SK-N-SH (cell line): ENCODE measurements at regions not wholly inside any gene's neighbourhood (a gene's known extent, or its start where the extent isn't known, plus 50 kb on each side); places are given as distances from the start of the nearest gene placed in this dataset.

Experiments
- CTCF ChIA-PET: fragments of 300-600, 350-600 bp; formaldehyde crosslinking; extraction: SDS; loops from one replicate; lab custom pipeline; 2021; lab: Yijun Ruan, JAX
- POLR2A ChIA-PET: fragments of 350-600 bp; sonication (Branson Sonifier 250); formaldehyde crosslinking; extraction: SDS; loops from one replicate; lab custom pipeline; 2020; ENCODE audit warnings: antibody characterized with exemption, inconsistent platforms; lab: Yijun Ruan, JAX
- DNase-seq: peaks from one replicate; pipeline ENCODE4 v3.0.0; 2012
- H2AFZ ChIP-seq: fragments of 200-600 bp; sonication (generic); 2 replicates; pipeline ENCODE4 v1.8.1; 2016; ENCODE audit warnings: antibody characterized with exemption, mild to moderate bottlenecking, low read depth
- H3F3A ChIP-seq: fragments of 200-600 bp; sonication (generic); replicated peaks from 2 replicates; pipeline ENCODE3; 2016; ENCODE audit warnings: antibody characterized with exemption, mild to moderate bottlenecking; ENCODE audit not compliant: insufficient read depth
- H3K27ac ChIP-seq, 2 experiments: fragments of 200-500 bp in 1 of 2; fragments of 200-600 bp in 1 of 2; sonication (Bioruptor generic) in 1 of 2; sonication (generic), shearing (Covaris generic) in 1 of 2; 2 replicates each; pipeline versions ENCODE4 v1.5.1 to v1.6.1; 2014 to 2016; ENCODE audit warnings: low read depth in 2 of 2, inconsistent platforms in 1 of 2, low read length in 1 of 2, mild to moderate bottlenecking in 1 of 2, mixed read lengths in 1 of 2
- H3K27me3 ChIP-seq: fragments of 200-600 bp; sonication (generic), shearing (Covaris generic); 2 replicates; pipeline ENCODE4 v1.6.1; 2016; ENCODE audit warnings: mixed run types; ENCODE audit not compliant: insufficient read depth
- H3K36me3 ChIP-seq, 2 experiments: fragments of 200-500 bp in 1 of 2; fragments of 200-600 bp in 1 of 2; sonication (Bioruptor generic) in 1 of 2; sonication (generic) in 1 of 2; replicated peaks in 1 of 2; 2 replicates each; pipeline versions ENCODE3 to v1.5.1; 2014 to 2016; ENCODE audit warnings: low read length in 1 of 2, mild to moderate bottlenecking in 1 of 2; ENCODE audit not compliant: insufficient read depth in 2 of 2, control insufficient read depth in 1 of 2
- H3K4me1 ChIP-seq, 2 experiments: fragments of 200-500 bp in 1 of 2; fragments of 200-600 bp in 1 of 2; sonication (Bioruptor generic) in 1 of 2; sonication (generic), shearing (Covaris generic) in 1 of 2; 2 replicates each; pipeline versions ENCODE4 v1.5.1 to v1.6.1; 2014 to 2016; ENCODE audit warnings: low read depth in 1 of 2, low read length in 1 of 2, mixed run types in 1 of 2; ENCODE audit not compliant: insufficient read depth in 2 of 2, control insufficient read depth in 1 of 2
- H3K4me2 ChIP-seq: fragments of 200-600 bp; sonication (generic), shearing (Covaris generic); 2 replicates; pipeline ENCODE4 v1.6.1; 2017; ENCODE audit warnings: mixed run types
- H3K4me3 ChIP-seq, 2 experiments: fragments of 200-500 bp in 1 of 2; fragments of 200-600 bp in 1 of 2; sonication (Bioruptor generic) in 1 of 2; sonication (generic), shearing (Covaris generic) in 1 of 2; 2 replicates each; pipeline versions ENCODE4 v1.5.1 to v1.8.1; 2014 to 2016; ENCODE audit warnings: low read depth in 2 of 2, inconsistent platforms in 1 of 2, low read length in 1 of 2, mild to moderate bottlenecking in 1 of 2, mixed read lengths in 1 of 2, moderate library complexity in 1 of 2
- H3K79me2 ChIP-seq: fragments of 200-600 bp; sonication (generic); 2 replicates; pipeline ENCODE4 v1.8.1; 2017; ENCODE audit warnings: mild to moderate bottlenecking; ENCODE audit not compliant: insufficient read depth
- H3K9ac ChIP-seq: fragments of 200-600 bp; sonication (generic); 2 replicates; pipeline ENCODE4 v1.6.1; 2017; ENCODE audit warnings: mixed run types
- H3K9me2 ChIP-seq: fragments of 200-600 bp; sonication (generic); 2 replicates; pipeline ENCODE4 v1.6.1; 2017; ENCODE audit warnings: mixed run types
- H3K9me3 ChIP-seq: fragments of 200-600 bp; sonication (generic); 2 replicates; pipeline ENCODE4 v1.6.1; 2017; ENCODE audit warnings: mixed run types, mild to moderate bottlenecking, moderate library complexity
- H4K20me1 ChIP-seq: fragments of 200-600 bp; sonication (generic); 2 replicates; pipeline ENCODE4 v1.6.1; 2017; ENCODE audit warnings: mild to moderate bottlenecking, mixed run types; ENCODE audit not compliant: insufficient read depth
- CHD2 ChIP-seq: fragments of 150-350 bp; IDR thresholded peaks from 2 replicates; pipeline ENCODE4 v1.6.1; 2018; ENCODE audit warnings: low read length; ENCODE audit not compliant: partially characterized antibody
- CTCF ChIP-seq: fragments of 200-600 bp; sonication (generic); IDR thresholded peaks from 2 replicates; pipeline ENCODE4 v1.6.1; 2017; ENCODE audit warnings: antibody characterized with exemption, mild to moderate bottlenecking, moderate library complexity
- GABPA ChIP-seq: IDR thresholded peaks from 2 replicates; pipeline ENCODE4 v1.4.0; 2012; ENCODE audit warnings: low read depth, mild to moderate bottlenecking
- IRF3 ChIP-seq: fragments of 150-350 bp; IDR thresholded peaks from 2 replicates; pipeline ENCODE4 v1.6.1; 2016; ENCODE audit warnings: mild to moderate bottlenecking, low read depth, low read length
- JUND ChIP-seq: IDR thresholded peaks from 2 replicates; pipeline ENCODE4 v1.4.0; 2012
- NFIC ChIP-seq: IDR thresholded peaks from 2 replicates; pipeline ENCODE4 v1.4.0; 2012; ENCODE audit warnings: borderline replicate concordance
- POLR2AphosphoS5 ChIP-seq: IDR thresholded peaks from 2 replicates; pipeline ENCODE4 v1.6.1; 2012; ENCODE audit warnings: low read depth, low read length
- RAD21 ChIP-seq: IDR thresholded peaks from 2 replicates; pipeline ENCODE4 v1.6.1; 2012; ENCODE audit warnings: mild to moderate bottlenecking, low read length
- REST ChIP-seq: IDR thresholded peaks from 2 replicates; pipeline ENCODE4 v1.6.1; 2012; ENCODE audit warnings: mild to moderate bottlenecking, low read depth, low read length, moderate library complexity
- RXRA ChIP-seq: IDR thresholded peaks from 2 replicates; pipeline ENCODE4 v1.4.0; 2012; ENCODE audit warnings: low read depth, mild to moderate bottlenecking, borderline replicate concordance
- USF2 ChIP-seq: fragments of 150-350 bp; IDR thresholded peaks from 2 replicates; pipeline ENCODE4 v1.6.1; 2017; ENCODE audit warnings: antibody characterized with exemption, low read length, low read depth, borderline replicate concordance
- YY1 ChIP-seq: IDR thresholded peaks from 2 replicates; pipeline ENCODE4 v1.4.0; 2012; ENCODE audit warnings: low read depth, mild to moderate bottlenecking
- WGBS: methylation state at CpG from one replicate; pipeline ENCODE4 v1.1.6; 2017; ENCODE audit warnings: low lambda C conversion rate; 5-methylcytosine and 5-hydroxymethylcytosine counted together

- no peaks in the 10 kb centered on the region for H3K79me2 ChIP-seq
- H3K4me3 ChIP-seq = no peak overlapping the region
- ChIA-PET POLR2A (no interaction called here), CTCF (no interaction called here)
- WGBS = 62% methylated on average over 1 of the region's 1 CpG
- no peak for TF ChIP-seq IRF3
- no peak for TF ChIP-seq CTCF
- no peak for TF ChIP-seq REST
- no peak for TF ChIP-seq POLR2AphosphoS5
- no peak for TF ChIP-seq RXRA
- no peak for TF ChIP-seq GABPA
- no peak for TF ChIP-seq RAD21
- TF ChIP-seq USF2 = no peak
- TF ChIP-seq NFIC = no peak
- TF ChIP-seq YY1 = no peak
- TF ChIP-seq CHD2 = no peak
- TF ChIP-seq JUND = no peak
- no peak for DNase-seq
- H3K4me2 ChIP-seq = no peak overlapping the region
- H3K36me3 ChIP-seq = no peaks in the 10 kb centered on the region
- no peaks in the 10 kb centered on the region for H4K20me1 ChIP-seq
- no peaks in the 10 kb centered on the region for H3K9me3 ChIP-seq
- H3K9ac ChIP-seq = no peak overlapping the region
- no peaks in the 10 kb centered on the region for H3K4me1 ChIP-seq
- no peak overlapping the region for H2AFZ ChIP-seq
- no peak overlapping the region for H3K27ac ChIP-seq
- H3K27me3 ChIP-seq = no peaks in the 10 kb centered on the region
- H3K9me2 ChIP-seq = no peaks in the 10 kb centered on the region
- no peaks in the 10 kb centered on the region for H3F3A ChIP-seq
These were observed 107.9 kb downstream of the FHDC1 start for GRCh38 chr4:153044036-153044435.
